PC-9 (cell line): ENCODE measurements at regions not wholly inside any gene's neighbourhood (a gene's known extent, or its start where the extent isn't known, plus 50 kb on each side); places are given as distances from the start of the nearest gene placed in this dataset.

ENCODE experiments used
- BruUV-seq: library from RNA; stranded (reverse); fragments of 400-500 nt; replicated peaks from 2 replicates; lab custom pipeline; 2021; lab: Mats Ljungman, UMichigan
- CTCF ChIA-PET: fragments of 300-600 bp; sonication (Branson Sonifier 250); formaldehyde crosslinking; loops from one replicate; lab custom pipeline; 2022; ENCODE audit warnings: antibody characterized with exemption; lab: Charles Lee
- POLR2A ChIA-PET: fragments of 300-600 bp; sonication (Branson Sonifier 250); formaldehyde crosslinking; loops from one replicate; lab custom pipeline; 2022; ENCODE audit warnings: antibody characterized with exemption; ENCODE audit not compliant: unreplicated experiment; lab: Charles Lee
- DNase-seq, 2 experiments: peaks; one replicate each; pipeline versions ENCODE4 v3.0.0 to v3.0.0-alpha.2; 2015 to 2022; ENCODE audit warnings: mixed read lengths in 1 of 2
- H2AFZ ChIP-seq: fragments of 200-600 bp; sonication (generic); 2 replicates; pipeline ENCODE4 v1.8.1; 2017; ENCODE audit warnings: antibody characterized with exemption
- H3F3A ChIP-seq: fragments of 200-600 bp; sonication (generic); 2 replicates; pipeline ENCODE4 v1.8.1; 2017; ENCODE audit warnings: antibody characterized with exemption, mild to moderate bottlenecking, low read depth; ENCODE audit not compliant: insufficient read depth
- H3K27ac ChIP-seq: fragments of 200-600 bp; sonication (generic); 2 replicates; pipeline ENCODE4 v1.6.1; 2016; ENCODE audit warnings: mixed run types
- H3K27me3 ChIP-seq: fragments of 200-600 bp; sonication (generic); 2 replicates; pipeline ENCODE4 v1.6.1; 2016; ENCODE audit warnings: low read depth, mixed run types; ENCODE audit not compliant: insufficient read depth
- H3K36me3 ChIP-seq: fragments of 200-600 bp; sonication (generic); 2 replicates; pipeline ENCODE4 v1.6.1; 2016; ENCODE audit warnings: low read depth, mixed run types
- H3K4me1 ChIP-seq: fragments of 200-600 bp; sonication (generic); replicated peaks from 2 replicates; pipeline ENCODE4 v1.6.1; 2016; ENCODE audit warnings: mixed run types; ENCODE audit not compliant: insufficient read depth
- H3K4me2 ChIP-seq: fragments of 200-600 bp; sonication (generic); 2 replicates; pipeline ENCODE4 v1.6.1; 2017; ENCODE audit warnings: mixed run types
- H3K4me3 ChIP-seq: fragments of 200-600 bp; sonication (generic); 2 replicates; pipeline ENCODE4 v1.6.1; 2016; ENCODE audit warnings: mixed run types
- H3K79me2 ChIP-seq: fragments of 200-600 bp; sonication (generic); 2 replicates; pipeline ENCODE4 v1.6.1; 2017; ENCODE audit warnings: low read depth, mixed run types
- H3K9me2 ChIP-seq: fragments of 200-600 bp; sonication (generic); 2 replicates; pipeline ENCODE4 v1.8.1; 2017; ENCODE audit warnings: mild to moderate bottlenecking; ENCODE audit not compliant: insufficient read depth
- H3K9me3 ChIP-seq: fragments of 200-600 bp; sonication (generic); 2 replicates; pipeline ENCODE4 v1.8.1; 2016; ENCODE audit warnings: low read depth; ENCODE audit not compliant: insufficient read depth
- H4K20me1 ChIP-seq: fragments of 200-600 bp; sonication (generic); 2 replicates; pipeline ENCODE4 v1.8.1; 2017; ENCODE audit not compliant: insufficient read depth
- EZH2 ChIP-seq: fragments of 200-600 bp; sonication (generic); IDR thresholded peaks from 2 replicates; pipeline ENCODE4 v1.8.0; 2017; ENCODE audit warnings: antibody characterized with exemption, low read depth
- intact Hi-C: fragments of 100-400 bp; cut with micrococcal nuclease; formaldehyde crosslinking; loops from one replicate; pipeline ENCODE4 v1.10.0; 2022; ENCODE audit not compliant: unreplicated experiment
- TF ChIP-seq, protein P1 (sequence below): fragments of 200-600 bp; sonication (generic); conservative IDR thresholded peaks from 2 replicates; pipeline ENCODE4 v1.6.1; 2017; ENCODE audit warnings: mixed run types, antibody characterized with exemption, mild to moderate bottlenecking, moderate library complexity

DNA sequence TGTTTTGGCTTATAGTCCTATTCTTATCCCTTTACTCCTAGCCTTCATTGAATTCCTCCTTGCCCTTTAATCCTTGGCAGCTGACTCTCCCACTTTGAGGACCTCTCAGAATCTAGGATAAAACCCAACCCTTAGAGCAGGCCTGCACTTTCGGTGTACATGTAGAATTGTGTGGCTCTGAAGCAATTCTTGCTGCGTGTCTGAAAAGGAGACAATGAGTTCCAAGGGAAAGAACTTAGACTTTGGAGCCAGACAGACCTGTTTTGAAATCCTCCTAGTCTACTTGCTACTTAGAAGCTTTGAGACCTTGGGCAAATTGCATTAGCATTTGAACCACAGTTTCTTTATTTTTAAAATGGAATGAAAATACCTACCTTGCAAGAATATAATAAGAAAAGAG, 175.2 kb downstream of the BEND2 start:
- no peak for DNase-seq
- Histone ChIP-seq H4K20me1 (no peaks in the 10 kb centered on the region), H3F3A (no peaks in the 10 kb centered on the region), H3K4me1 (no peaks in the 10 kb centered on the region), H3K27me3 (no peaks in the 10 kb centered on the region), H3K27ac (no peak overlapping the region), H3K9me3 (no peaks in the 10 kb centered on the region), H2AFZ (no peak overlapping the region), H3K4me2 (no peak overlapping the region), H3K4me3 (no peak overlapping the region), H3K9me2 (no peaks in the 10 kb centered on the region), H3K79me2 (no peaks in the 10 kb centered on the region), H3K36me3 (no peaks in the 10 kb centered on the region)
- BruUV-seq: no TSS peak
- intact Hi-C loops: no loop called here
- ChIA-PET CTCF (no interaction called here), POLR2A (no interaction called here)
- TF ChIP-seq, protein P1, sequence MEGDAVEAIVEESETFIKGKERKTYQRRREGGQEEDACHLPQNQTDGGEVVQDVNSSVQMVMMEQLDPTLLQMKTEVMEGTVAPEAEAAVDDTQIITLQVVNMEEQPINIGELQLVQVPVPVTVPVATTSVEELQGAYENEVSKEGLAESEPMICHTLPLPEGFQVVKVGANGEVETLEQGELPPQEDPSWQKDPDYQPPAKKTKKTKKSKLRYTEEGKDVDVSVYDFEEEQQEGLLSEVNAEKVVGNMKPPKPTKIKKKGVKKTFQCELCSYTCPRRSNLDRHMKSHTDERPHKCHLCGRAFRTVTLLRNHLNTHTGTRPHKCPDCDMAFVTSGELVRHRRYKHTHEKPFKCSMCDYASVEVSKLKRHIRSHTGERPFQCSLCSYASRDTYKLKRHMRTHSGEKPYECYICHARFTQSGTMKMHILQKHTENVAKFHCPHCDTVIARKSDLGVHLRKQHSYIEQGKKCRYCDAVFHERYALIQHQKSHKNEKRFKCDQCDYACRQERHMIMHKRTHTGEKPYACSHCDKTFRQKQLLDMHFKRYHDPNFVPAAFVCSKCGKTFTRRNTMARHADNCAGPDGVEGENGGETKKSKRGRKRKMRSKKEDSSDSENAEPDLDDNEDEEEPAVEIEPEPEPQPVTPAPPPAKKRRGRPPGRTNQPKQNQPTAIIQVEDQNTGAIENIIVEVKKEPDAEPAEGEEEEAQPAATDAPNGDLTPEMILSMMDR: no peak
- TF ChIP-seq EZH2: no peak

DNA sequence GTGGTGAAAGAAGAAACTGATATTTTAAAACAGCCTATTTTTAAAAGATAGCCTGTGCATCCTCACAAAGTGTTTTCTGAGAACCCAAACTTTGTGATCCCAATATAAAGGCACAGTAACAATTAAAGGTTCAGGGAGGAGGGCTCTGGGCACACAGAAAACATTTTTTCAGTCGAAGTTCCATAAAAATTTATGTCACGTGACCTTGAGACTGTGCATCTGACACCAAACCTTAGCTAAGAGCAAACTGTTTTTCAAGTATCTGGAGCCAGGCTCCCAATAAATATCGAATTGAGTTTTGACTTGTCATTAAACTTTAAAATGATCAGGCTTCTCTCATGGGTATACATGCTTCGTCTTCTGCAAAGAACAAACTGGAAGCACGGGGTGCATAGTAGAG, 177.9 kb downstream of the BEND2 start:
- BruUV-seq: no TSS peak

GRCh38 chrX:18041656-18042055, 179.0 kb downstream of the BEND2 start:
- no peaks in the 10 kb centered on the region for H3K9me2 ChIP-seq
- intact Hi-C loops: no loop called here
- no TSS peak for BruUV-seq
- POLR2A ChIA-PET: no interaction called here
- H3K27ac ChIP-seq: no peak overlapping the region
- TF ChIP-seq EZH2: no peak
- TF ChIP-seq, protein P1: no peak
- H3K4me2 ChIP-seq: no peak overlapping the region
- no peak overlapping the region for H2AFZ ChIP-seq
- no peaks in the 10 kb centered on the region for H3K4me1 ChIP-seq
- no peaks in the 10 kb centered on the region for H3K36me3 ChIP-seq
- no peaks in the 10 kb centered on the region for H4K20me1 ChIP-seq
- no peaks in the 10 kb centered on the region for H3K9me3 ChIP-seq
- no peaks in the 10 kb centered on the region for H3K79me2 ChIP-seq
- DNase-seq: no peak
- H3K4me3 ChIP-seq: no peak overlapping the region
- CTCF ChIA-PET: no interaction called here
- H3K27me3 ChIP-seq: no peaks in the 10 kb centered on the region
- H3F3A ChIP-seq: no peaks in the 10 kb centered on the region

More for the DNA sequence above, 177.9 kb downstream of the BEND2 start:
- no peak for DNase-seq
- Histone ChIP-seq H3K27me3 (no peaks in the 10 kb centered on the region), H4K20me1 (no peaks in the 10 kb centered on the region), H3K79me2 (no peaks in the 10 kb centered on the region), H3K4me1 (no peaks in the 10 kb centered on the region), H3K4me3 (no peak overlapping the region), H3K9me3 (no peaks in the 10 kb centered on the region), H3K9me2 (no peaks in the 10 kb centered on the region), H3K36me3 (no peaks in the 10 kb centered on the region), H2AFZ (no peak overlapping the region), H3K27ac (no peak overlapping the region), H3K4me2 (no peak overlapping the region), H3F3A (no peaks in the 10 kb centered on the region)
- TF ChIP-seq EZH2: no peak
- TF ChIP-seq, protein P1: no peak
- intact Hi-C loops: no loop called here
- ChIA-PET CTCF (no interaction called here), POLR2A (no interaction called here)
